GM18507 (cell line): ENCODE measurements at regions not wholly inside any gene's neighbourhood (a gene's known extent, or its start where the extent isn't known, plus 50 kb on each side); places are given as distances from the start of the nearest gene placed in this dataset.
"Not testable (repeated sequence)": the region's sequence is repeated elsewhere in the genome, so short reads cannot be mapped to it uniquely, and the experiment has no call there.

Experiments
- DNase-seq: peaks from one replicate; pipeline ENCODE4 v3.0.0; 2011; ENCODE audit warnings: low read depth; ENCODE audit not compliant: insufficient read length; ENCODE audit errors: extremely low spot score
- FAIRE-seq: peaks from 2 replicates; lab custom pipeline; 2011; peaks lifted over from hg19 to GRCh38; lab: Jason Lieb, UNC

- DNase-seq: no peak
- no peak for FAIRE-seq
These were observed 118.0 kb downstream of the KCNE4 start for GRCh38 chr2:223169830-223170605.

GRCh38 chr2:223176970-223177369 is 125.0 kb downstream of the KCNE4 start:
- FAIRE-seq (no peak), DNase-seq (no peak)

- no peak for DNase-seq
- FAIRE-seq: no peak
These were observed 128.5 kb downstream of the KCNE4 start for GRCh38 chr2:223180463-223180862.

- no peak for DNase-seq
- FAIRE-seq: no peak
These were observed 129.6 kb downstream of the KCNE4 start for GRCh38 chr2:223181561-223181960.

- FAIRE-seq (no peak), DNase-seq (no peak)
These were observed 130.4 kb downstream of the KCNE4 start for GRCh38 chr2:223182356-223182755.

- no peak for FAIRE-seq
- DNase-seq: no peak
These were observed 133.6 kb downstream of the KCNE4 start for GRCh38 chr2:223185638-223186037.

- FAIRE-seq (no peak), DNase-seq (no peak)
These were observed 135.3 kb downstream of the KCNE4 start for GRCh38 chr2:223187256-223187655.

GRCh38 chr2:223190561-223191206 is 138.7 kb downstream of the KCNE4 start:
- not testable (repeated sequence) for DNase-seq, FAIRE-seq

GRCh38 chr2:223196331-223196730 is 144.3 kb downstream of the KCNE4 start:
- FAIRE-seq (no peak), DNase-seq (no peak)

GRCh38 chr2:223197046-223197445 is 145.1 kb downstream of the KCNE4 start:
- no peak for DNase-seq
- no peak for FAIRE-seq

GRCh38 chr2:223199531-223200515 is 147.8 kb downstream of the KCNE4 start:
- FAIRE-seq: no peak

GRCh38 chr2:223203971-223204929 is 152.3 kb downstream of the KCNE4 start:
- DNase-seq (no peak), FAIRE-seq (no peak)

More at GRCh38 chr2:223199531-223200515, 147.8 kb downstream of the KCNE4 start:
- no peak for DNase-seq

GRCh38 chr2:223210489-223210888 is 158.5 kb downstream of the KCNE4 start:
- no peak for DNase-seq
- FAIRE-seq: no peak

- DNase-seq (no peak), FAIRE-seq (no peak)
These were observed 162.6 kb downstream of the KCNE4 start for GRCh38 chr2:223214394-223215253.

GRCh38 chr2:223215254-223215516 is 163.2 kb downstream of the KCNE4 start:
- DNase-seq (no peak), FAIRE-seq (no peak)

- no peak for DNase-seq
- no peak for FAIRE-seq
These were observed 165.4 kb downstream of the KCNE4 start for GRCh38 chr2:223217373-223217772.

GRCh38 chr2:223218587-223219178 is 166.7 kb downstream of the KCNE4 start:
- DNase-seq (no peak), FAIRE-seq (no peak)
